Panc1 (cell line): ENCODE measurements at regions not wholly inside any gene's neighbourhood (a gene's known extent, or its start where the extent isn't known, plus 50 kb on each side); places are given as distances from the start of the nearest gene placed in this dataset.

Experiments
- POLR2AphosphoS5 ChIP-seq: IDR thresholded peaks from 2 replicates; pipeline ENCODE4 v1.6.1; 2012; ENCODE audit warnings: mild to moderate bottlenecking, low read depth, low read length, moderate library complexity
- TF ChIP-seq, protein P1 (sequence below): fragments of 450-650 bp; IDR thresholded peaks from 2 replicates; pipeline ENCODE4 v1.5.1; 2017; ENCODE audit warnings: mild to moderate bottlenecking
- TF ChIP-seq, protein P2 (sequence below), 2 experiments: IDR thresholded peaks; 2 replicates each; pipeline ENCODE4 v1.6.1; 2011 to 2012; ENCODE audit warnings: low read depth in 2 of 2, control low read depth in 1 of 2, low read length in 1 of 2, mild to moderate bottlenecking in 1 of 2, moderate library complexity in 1 of 2; ENCODE audit not compliant: insufficient read depth in 1 of 2

DNA sequence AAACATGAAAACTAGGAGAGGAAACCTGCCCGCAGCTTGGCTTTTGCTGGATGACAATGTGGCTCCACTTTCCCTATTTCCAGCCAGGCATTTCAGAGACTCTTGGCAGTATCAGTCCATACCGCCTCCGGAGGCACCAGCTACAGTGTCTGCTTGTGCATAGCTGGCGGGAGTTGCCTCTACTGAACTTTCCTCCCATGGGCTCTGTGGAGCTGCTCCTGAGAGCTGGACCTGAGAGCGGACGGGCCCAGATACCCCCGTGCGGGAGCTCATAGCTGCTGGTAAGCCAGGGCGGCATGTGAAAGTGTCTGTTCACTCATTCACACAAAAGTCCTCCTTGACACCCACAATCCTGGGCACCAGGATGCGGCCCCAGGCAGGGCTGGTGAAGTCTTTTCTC lies 130.3 kb upstream of the PMEPA1 start:
- TF ChIP-seq, protein P1, sequence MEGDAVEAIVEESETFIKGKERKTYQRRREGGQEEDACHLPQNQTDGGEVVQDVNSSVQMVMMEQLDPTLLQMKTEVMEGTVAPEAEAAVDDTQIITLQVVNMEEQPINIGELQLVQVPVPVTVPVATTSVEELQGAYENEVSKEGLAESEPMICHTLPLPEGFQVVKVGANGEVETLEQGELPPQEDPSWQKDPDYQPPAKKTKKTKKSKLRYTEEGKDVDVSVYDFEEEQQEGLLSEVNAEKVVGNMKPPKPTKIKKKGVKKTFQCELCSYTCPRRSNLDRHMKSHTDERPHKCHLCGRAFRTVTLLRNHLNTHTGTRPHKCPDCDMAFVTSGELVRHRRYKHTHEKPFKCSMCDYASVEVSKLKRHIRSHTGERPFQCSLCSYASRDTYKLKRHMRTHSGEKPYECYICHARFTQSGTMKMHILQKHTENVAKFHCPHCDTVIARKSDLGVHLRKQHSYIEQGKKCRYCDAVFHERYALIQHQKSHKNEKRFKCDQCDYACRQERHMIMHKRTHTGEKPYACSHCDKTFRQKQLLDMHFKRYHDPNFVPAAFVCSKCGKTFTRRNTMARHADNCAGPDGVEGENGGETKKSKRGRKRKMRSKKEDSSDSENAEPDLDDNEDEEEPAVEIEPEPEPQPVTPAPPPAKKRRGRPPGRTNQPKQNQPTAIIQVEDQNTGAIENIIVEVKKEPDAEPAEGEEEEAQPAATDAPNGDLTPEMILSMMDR: no peak
- TF ChIP-seq POLR2AphosphoS5: no peak
- TF ChIP-seq, protein P2, sequence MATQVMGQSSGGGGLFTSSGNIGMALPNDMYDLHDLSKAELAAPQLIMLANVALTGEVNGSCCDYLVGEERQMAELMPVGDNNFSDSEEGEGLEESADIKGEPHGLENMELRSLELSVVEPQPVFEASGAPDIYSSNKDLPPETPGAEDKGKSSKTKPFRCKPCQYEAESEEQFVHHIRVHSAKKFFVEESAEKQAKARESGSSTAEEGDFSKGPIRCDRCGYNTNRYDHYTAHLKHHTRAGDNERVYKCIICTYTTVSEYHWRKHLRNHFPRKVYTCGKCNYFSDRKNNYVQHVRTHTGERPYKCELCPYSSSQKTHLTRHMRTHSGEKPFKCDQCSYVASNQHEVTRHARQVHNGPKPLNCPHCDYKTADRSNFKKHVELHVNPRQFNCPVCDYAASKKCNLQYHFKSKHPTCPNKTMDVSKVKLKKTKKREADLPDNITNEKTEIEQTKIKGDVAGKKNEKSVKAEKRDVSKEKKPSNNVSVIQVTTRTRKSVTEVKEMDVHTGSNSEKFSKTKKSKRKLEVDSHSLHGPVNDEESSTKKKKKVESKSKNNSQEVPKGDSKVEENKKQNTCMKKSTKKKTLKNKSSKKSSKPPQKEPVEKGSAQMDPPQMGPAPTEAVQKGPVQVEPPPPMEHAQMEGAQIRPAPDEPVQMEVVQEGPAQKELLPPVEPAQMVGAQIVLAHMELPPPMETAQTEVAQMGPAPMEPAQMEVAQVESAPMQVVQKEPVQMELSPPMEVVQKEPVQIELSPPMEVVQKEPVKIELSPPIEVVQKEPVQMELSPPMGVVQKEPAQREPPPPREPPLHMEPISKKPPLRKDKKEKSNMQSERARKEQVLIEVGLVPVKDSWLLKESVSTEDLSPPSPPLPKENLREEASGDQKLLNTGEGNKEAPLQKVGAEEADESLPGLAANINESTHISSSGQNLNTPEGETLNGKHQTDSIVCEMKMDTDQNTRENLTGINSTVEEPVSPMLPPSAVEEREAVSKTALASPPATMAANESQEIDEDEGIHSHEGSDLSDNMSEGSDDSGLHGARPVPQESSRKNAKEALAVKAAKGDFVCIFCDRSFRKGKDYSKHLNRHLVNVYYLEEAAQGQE (IDR thresholded peaks at IDR 0.05; ENCODE audit: insufficient read depth in 1 of 2, low read depth in 2 of 2, low read length in 1 of 2): no peak
